HEK293T (cell line): ENCODE measurements at regions not wholly inside any gene's neighbourhood (a gene's known extent, or its start where the extent isn't known, plus 50 kb on each side); places are given as distances from the start of the nearest gene placed in this dataset.

Source experiments
- CTCF ChIA-PET: fragments of 350-600 bp; formaldehyde crosslinking; extraction: SDS; loops from one replicate; lab custom pipeline; 2021; ENCODE audit warnings: antibody characterized with exemption, inconsistent platforms; lab: Yijun Ruan, JAX
- POLR2A ChIA-PET: fragments of 350-600 bp; formaldehyde crosslinking; extraction: SDS; loops from one replicate; lab custom pipeline; 2020; ENCODE audit warnings: antibody characterized with exemption, inconsistent platforms; lab: Yijun Ruan, JAX
- DNase-seq: peaks from one replicate; pipeline ENCODE4 v3.0.0; 2012; ENCODE audit warnings: mixed read lengths; ENCODE audit errors: extremely low spot score
- ARNT ChIP-seq: fragments of 450-650 bp; IDR thresholded peaks from 2 replicates; pipeline ENCODE4 v1.6.1; 2017; ENCODE audit warnings: mild to moderate bottlenecking
- BHLHE40 ChIP-seq: fragments of 450-650 bp; IDR thresholded peaks from 2 replicates; pipeline ENCODE4 v1.6.1; 2016; ENCODE audit warnings: mild to moderate bottlenecking, moderate library complexity, borderline replicate concordance
- CTBP1 ChIP-seq: fragments of 450-650 bp; IDR thresholded peaks from 2 replicates; pipeline ENCODE4 v1.6.1; 2016; ENCODE audit warnings: borderline replicate concordance
- ELF4 ChIP-seq: fragments of 450-650 bp; IDR thresholded peaks from 2 replicates; pipeline ENCODE4 v1.6.1; 2017; ENCODE audit warnings: antibody characterized with exemption
- FOXA1 ChIP-seq: fragments of 450-650 bp; IDR thresholded peaks from 2 replicates; pipeline ENCODE4 v1.6.1; 2016; ENCODE audit warnings: mild to moderate bottlenecking
- FOXK2 ChIP-seq: fragments of 450-650 bp; IDR thresholded peaks from 2 replicates; pipeline ENCODE4 v1.6.1; 2016; ENCODE audit warnings: mild to moderate bottlenecking
- FOXM1 ChIP-seq: fragments of 450-650 bp; IDR thresholded peaks from 2 replicates; pipeline ENCODE4 v1.6.1; 2017; ENCODE audit warnings: mild to moderate bottlenecking, borderline replicate concordance
- HDGF ChIP-seq: fragments of 450-650 bp; IDR thresholded peaks from 2 replicates; pipeline ENCODE4 v1.6.1; 2017; ENCODE audit warnings: antibody characterized with exemption, borderline replicate concordance
- L3MBTL2 ChIP-seq: fragments of 450-650 bp; conservative IDR thresholded peaks from 2 replicates; pipeline ENCODE4 v1.6.1; 2016; ENCODE audit warnings: mild to moderate bottlenecking
- LEF1 ChIP-seq: fragments of 450-650 bp; IDR thresholded peaks from 2 replicates; pipeline ENCODE4 v1.6.1; 2017; ENCODE audit warnings: mild to moderate bottlenecking, borderline replicate concordance
- NFRKB ChIP-seq: fragments of 450-650 bp; IDR thresholded peaks from 2 replicates; pipeline ENCODE4 v1.6.1; 2016; ENCODE audit warnings: mild to moderate bottlenecking, moderate library complexity
- PKNOX1 ChIP-seq: fragments of 450-650 bp; IDR thresholded peaks from 2 replicates; pipeline ENCODE4 v1.6.1; 2016
- SP1 ChIP-seq: fragments of 450-650 bp; IDR thresholded peaks from 2 replicates; pipeline ENCODE4 v1.6.1; 2017
- SUZ12 ChIP-seq: fragments of 450-650 bp; IDR thresholded peaks from 2 replicates; pipeline ENCODE4 v1.6.1; 2016; ENCODE audit warnings: mild to moderate bottlenecking
- TARDBP ChIP-seq: fragments of 450-650 bp; IDR thresholded peaks from 2 replicates; pipeline ENCODE4 v1.6.1; 2016
- ZNF384 ChIP-seq: fragments of 450-650 bp; IDR thresholded peaks from 2 replicates; pipeline ENCODE4 v1.6.1; 2016

- POLR2A ChIA-PET = no interaction called here
- TF ChIP-seq PKNOX1 = no peak
- TF ChIP-seq BHLHE40 = no peak
- TF ChIP-seq ZNF384 = no peak
- no peak for TF ChIP-seq LEF1
- no peak for TF ChIP-seq FOXM1
- TF ChIP-seq CTBP1 = no peak
- TF ChIP-seq L3MBTL2 = no peak
- TF ChIP-seq FOXA1 = no peak
- no peak for TF ChIP-seq NFRKB
- TF ChIP-seq SUZ12 = no peak
- no peak for TF ChIP-seq FOXK2
- DNase-seq = no peak
- CTCF ChIA-PET = no interaction called here
Observed at GRCh38 chr9:88819476-88819875, 171.8 kb upstream of the S1PR3 start.

GRCh38 chr9:88820055-88820454 lies 171.2 kb upstream of the S1PR3 start:
- CTCF ChIA-PET = no interaction called here
- DNase-seq = no peak
- POLR2A ChIA-PET = no interaction called here

GRCh38 chr9:88821033-88821745 lies 170.1 kb upstream of the S1PR3 start:
- peak; percentile 20; the same call in 1 of the 2 replicates for TF ChIP-seq ELF4
- TF ChIP-seq ZNF384 = no peak
- TF ChIP-seq ARNT = no peak
- ChIA-PET POLR2A (no interaction called here), CTCF (no interaction called here)
- no peak for DNase-seq

More at GRCh38 chr9:88820055-88820454, 171.2 kb upstream of the S1PR3 start:
- TF ChIP-seq NFRKB (no peak), L3MBTL2 (no peak), ARNT (no peak), FOXA1 (no peak)

GRCh38 chr9:88821746-88822106 lies 169.5 kb upstream of the S1PR3 start:
- ChIA-PET CTCF (no interaction called here), POLR2A (no interaction called here)
- DNase-seq = no peak
- TF ChIP-seq TARDBP = no peak
- TF ChIP-seq ELF4 = no peak
- TF ChIP-seq HDGF = no peak
- no peak for TF ChIP-seq PKNOX1
- no peak for TF ChIP-seq FOXK2
- TF ChIP-seq FOXM1 = no peak
- no peak for TF ChIP-seq ARNT
- TF ChIP-seq FOXA1 = no peak
- no peak for TF ChIP-seq NFRKB
- TF ChIP-seq BHLHE40 = no peak
- TF ChIP-seq ZNF384 = no peak
- TF ChIP-seq SUZ12 = no peak
- no peak for TF ChIP-seq CTBP1
- TF ChIP-seq LEF1 = no peak
- TF ChIP-seq SP1 = no peak
- TF ChIP-seq L3MBTL2 = no peak

- POLR2A ChIA-PET = no interaction called here
- no peak for DNase-seq
- TF ChIP-seq FOXA1 = no peak
- no peak for TF ChIP-seq ZNF384
- TF ChIP-seq SUZ12 = no peak
- no peak for TF ChIP-seq CTBP1
- no peak for TF ChIP-seq FOXM1
- no peak for TF ChIP-seq LEF1
- no peak for TF ChIP-seq NFRKB
- no peak for TF ChIP-seq ELF4
- no peak for TF ChIP-seq BHLHE40
- TF ChIP-seq FOXK2 = no peak
- TF ChIP-seq HDGF = no peak
- TF ChIP-seq ARNT = no peak
- TF ChIP-seq L3MBTL2 = no peak
- CTCF ChIA-PET = no interaction called here
Observed at GRCh38 chr9:88824711-88825110, 166.6 kb upstream of the S1PR3 start.

GRCh38 chr9:88826181-88826580 lies 165.1 kb upstream of the S1PR3 start:
- CTCF ChIA-PET = no interaction called here
- POLR2A ChIA-PET = no interaction called here
- DNase-seq = no peak
- TF ChIP-seq TARDBP (no peak), CTBP1 (no peak), FOXM1 (no peak), PKNOX1 (no peak), ARNT (no peak), ELF4 (no peak), NFRKB (no peak)

GRCh38 chr9:88826771-88827181 lies 164.5 kb upstream of the S1PR3 start:
- CTCF ChIA-PET = no interaction called here
- DNase-seq = no peak
- TF ChIP-seq FOXM1 = no peak
- TF ChIP-seq L3MBTL2 = no peak
- no peak for TF ChIP-seq FOXA1
- TF ChIP-seq FOXK2 = no peak
- no peak for TF ChIP-seq TARDBP
- no peak for TF ChIP-seq LEF1
- TF ChIP-seq PKNOX1 = no peak
- TF ChIP-seq ZNF384 = no peak
- no peak for TF ChIP-seq SUZ12
- no peak for TF ChIP-seq NFRKB
- TF ChIP-seq CTBP1 = no peak
- no peak for TF ChIP-seq ARNT
- no peak for TF ChIP-seq ELF4
- no peak for TF ChIP-seq BHLHE40
- POLR2A ChIA-PET = no interaction called here
